ENCODE measurements at regions not wholly inside any gene's neighbourhood (a gene's known extent, or its start where the extent isn't known, plus 50 kb on each side); places are given as distances from the start of the nearest gene placed in this dataset.
"Not testable (repeated sequence)": the region's sequence is repeated elsewhere in the genome, so short reads cannot be mapped to it uniquely, and the experiment has no call there.

DNA sequence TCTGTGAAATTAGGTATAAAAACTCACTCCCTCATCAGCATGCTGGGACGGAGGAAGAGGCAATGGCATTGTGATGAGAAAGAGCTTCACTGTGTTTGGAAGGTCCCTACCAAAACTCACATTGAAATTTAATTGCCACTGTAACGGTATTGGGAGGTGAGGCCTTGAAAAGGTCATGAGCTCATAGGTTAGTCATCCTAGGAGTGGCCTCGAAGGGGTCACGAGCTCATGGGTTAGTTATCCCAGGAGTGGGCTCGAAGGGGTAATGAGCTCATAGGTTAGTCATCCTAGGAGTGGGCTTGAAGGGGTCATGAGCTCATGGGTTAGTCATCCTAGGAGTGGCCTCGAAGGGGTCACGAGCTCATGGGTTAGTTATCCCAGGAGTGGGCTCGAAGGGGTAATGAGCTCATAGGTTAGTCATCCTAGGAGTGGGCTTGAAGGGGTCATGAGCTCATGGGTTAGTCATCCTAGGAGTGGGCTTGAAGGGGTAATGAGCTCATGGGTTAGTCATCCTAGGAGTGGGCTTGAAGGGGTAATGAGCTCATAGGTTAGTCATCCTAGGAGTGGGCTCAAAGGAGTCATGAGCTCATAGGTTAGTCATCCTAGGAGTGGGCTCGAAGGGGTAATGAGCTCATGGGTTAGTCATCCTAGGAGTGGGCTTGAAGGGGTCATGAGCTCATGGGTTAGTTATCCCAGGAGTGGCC is 582.7 kb downstream of the GLRX3 start:
- not testable (repeated sequence) for TF ChIP-seq POLR2A (IDR thresholded peaks at IDR 0.05)
- TF ChIP-seq, protein P1, sequence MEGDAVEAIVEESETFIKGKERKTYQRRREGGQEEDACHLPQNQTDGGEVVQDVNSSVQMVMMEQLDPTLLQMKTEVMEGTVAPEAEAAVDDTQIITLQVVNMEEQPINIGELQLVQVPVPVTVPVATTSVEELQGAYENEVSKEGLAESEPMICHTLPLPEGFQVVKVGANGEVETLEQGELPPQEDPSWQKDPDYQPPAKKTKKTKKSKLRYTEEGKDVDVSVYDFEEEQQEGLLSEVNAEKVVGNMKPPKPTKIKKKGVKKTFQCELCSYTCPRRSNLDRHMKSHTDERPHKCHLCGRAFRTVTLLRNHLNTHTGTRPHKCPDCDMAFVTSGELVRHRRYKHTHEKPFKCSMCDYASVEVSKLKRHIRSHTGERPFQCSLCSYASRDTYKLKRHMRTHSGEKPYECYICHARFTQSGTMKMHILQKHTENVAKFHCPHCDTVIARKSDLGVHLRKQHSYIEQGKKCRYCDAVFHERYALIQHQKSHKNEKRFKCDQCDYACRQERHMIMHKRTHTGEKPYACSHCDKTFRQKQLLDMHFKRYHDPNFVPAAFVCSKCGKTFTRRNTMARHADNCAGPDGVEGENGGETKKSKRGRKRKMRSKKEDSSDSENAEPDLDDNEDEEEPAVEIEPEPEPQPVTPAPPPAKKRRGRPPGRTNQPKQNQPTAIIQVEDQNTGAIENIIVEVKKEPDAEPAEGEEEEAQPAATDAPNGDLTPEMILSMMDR (IDR thresholded peaks at IDR 0.05 in 4 of 5, conservative IDR thresholded peaks at IDR 0.05 in 1 of 5) = not testable (repeated sequence)
